Prostate gland (tissue), 2 donors: ENCODE measurements at regions not wholly inside any gene's neighbourhood (a gene's known extent, or its start where the extent isn't known, plus 50 kb on each side); places are given as distances from the start of the nearest gene placed in this dataset.

Experiments used
- POLR2A ChIP-seq: fragments of 450-650 bp; IDR thresholded peaks from one replicate; pipeline ENCODE4 v1.6.1; 2016; ENCODE audit warnings: antibody characterized with exemption, mild to moderate bottlenecking
- TF ChIP-seq, protein P1 (sequence below), 4 experiments: fragments of 200-600 bp in 2 of 4; fragments of 450-650 bp in 2 of 4; sonication (generic) in 2 of 4; IDR thresholded peaks; 1 replicate in 3 of 4; 2 replicates in 1 of 4; pipeline ENCODE4 v1.5.1; 2016 to 2019; ENCODE audit warnings: antibody characterized with exemption in 4 of 4, mild to moderate bottlenecking in 2 of 4, moderate library complexity in 2 of 4

DNA sequence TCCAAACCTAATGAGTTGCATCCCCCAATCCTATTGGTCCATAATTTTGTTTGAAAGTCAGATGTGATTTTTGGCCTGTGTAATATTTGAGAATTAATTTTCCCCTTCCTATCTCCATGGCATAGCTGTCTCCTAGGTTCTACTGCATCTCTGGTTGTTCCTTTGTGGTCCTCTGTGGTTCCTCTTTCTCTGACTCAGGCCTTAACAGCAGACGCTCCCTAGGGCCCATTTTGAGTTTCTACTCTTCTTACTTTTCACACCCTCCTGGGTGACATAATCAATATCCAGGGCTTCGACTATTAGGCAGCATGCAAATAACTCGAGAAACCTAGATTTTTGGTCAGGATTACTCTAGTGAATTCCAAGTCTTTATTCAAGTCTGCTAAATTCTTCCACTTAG is 160.7 kb downstream of the RFC3 start:
- TF ChIP-seq, protein P1, sequence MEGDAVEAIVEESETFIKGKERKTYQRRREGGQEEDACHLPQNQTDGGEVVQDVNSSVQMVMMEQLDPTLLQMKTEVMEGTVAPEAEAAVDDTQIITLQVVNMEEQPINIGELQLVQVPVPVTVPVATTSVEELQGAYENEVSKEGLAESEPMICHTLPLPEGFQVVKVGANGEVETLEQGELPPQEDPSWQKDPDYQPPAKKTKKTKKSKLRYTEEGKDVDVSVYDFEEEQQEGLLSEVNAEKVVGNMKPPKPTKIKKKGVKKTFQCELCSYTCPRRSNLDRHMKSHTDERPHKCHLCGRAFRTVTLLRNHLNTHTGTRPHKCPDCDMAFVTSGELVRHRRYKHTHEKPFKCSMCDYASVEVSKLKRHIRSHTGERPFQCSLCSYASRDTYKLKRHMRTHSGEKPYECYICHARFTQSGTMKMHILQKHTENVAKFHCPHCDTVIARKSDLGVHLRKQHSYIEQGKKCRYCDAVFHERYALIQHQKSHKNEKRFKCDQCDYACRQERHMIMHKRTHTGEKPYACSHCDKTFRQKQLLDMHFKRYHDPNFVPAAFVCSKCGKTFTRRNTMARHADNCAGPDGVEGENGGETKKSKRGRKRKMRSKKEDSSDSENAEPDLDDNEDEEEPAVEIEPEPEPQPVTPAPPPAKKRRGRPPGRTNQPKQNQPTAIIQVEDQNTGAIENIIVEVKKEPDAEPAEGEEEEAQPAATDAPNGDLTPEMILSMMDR (IDR thresholded peaks at IDR 0.05), result no peak
- TF ChIP-seq POLR2A, result no peak
